ENCODE measurements at regions not wholly inside any gene's neighbourhood (a gene's known extent, or its start where the extent isn't known, plus 50 kb on each side); places are given as distances from the start of the nearest gene placed in this dataset.

DNA sequence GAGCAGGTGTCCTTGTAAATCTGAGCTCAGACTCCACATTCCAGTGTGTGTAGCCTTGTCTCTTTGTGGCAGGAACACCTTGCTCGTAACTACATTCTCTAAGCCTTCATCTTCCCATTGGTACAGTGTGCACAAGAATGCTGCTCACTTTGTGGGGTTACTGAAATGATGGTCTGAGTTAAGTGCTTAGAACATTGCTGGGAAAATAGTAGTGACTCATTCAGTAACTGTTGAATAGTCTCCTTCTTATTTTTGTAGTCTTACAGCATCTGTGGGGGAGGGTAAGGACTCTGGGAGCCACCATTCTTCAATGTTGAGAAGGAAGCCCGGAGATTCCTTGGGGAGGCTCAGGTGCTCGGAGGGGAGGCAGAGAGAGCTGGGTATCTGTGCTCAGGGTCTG is 236.0 kb upstream of the HDAC4 start:
- TF ChIP-seq CTCF (IDR thresholded peaks at IDR 0.05): no peak
- TF ChIP-seq POLR2A (IDR thresholded peaks at IDR 0.05): no peak
